ENCODE measurements at regions not wholly inside any gene's neighbourhood (a gene's known extent, or its start where the extent isn't known, plus 50 kb on each side); places are given as distances from the start of the nearest gene placed in this dataset.

DNA sequence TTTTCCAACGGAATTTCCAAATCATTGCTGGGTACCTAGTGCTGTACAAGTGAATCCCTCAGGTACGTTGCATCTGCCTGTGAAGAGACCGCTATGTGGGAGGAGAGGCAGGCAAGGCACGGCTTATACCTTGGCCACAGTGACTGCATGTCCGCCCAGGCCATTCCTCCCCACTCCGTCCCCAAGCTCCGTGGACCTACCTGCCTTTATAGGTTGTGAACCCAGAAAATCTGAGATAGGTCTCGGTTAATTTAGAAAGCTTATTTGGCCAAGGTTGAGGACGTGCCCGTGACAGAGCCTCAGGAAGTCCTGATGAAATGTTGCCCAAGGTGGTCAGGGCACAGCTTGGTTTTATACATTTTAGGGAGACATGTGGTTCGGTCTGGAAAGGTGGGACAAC is 218.5 kb upstream of the TSHZ3 start:
- no peak overlapping the region for H3K27ac ChIP-seq
- in situ Hi-C loops (cut with MboI; ENCODE audit: low pct_ligation_motif_present in 1 of 4, low pct_unique_long_range_greater_than_20kb in 1 of 4, low sequenced_read_pairs in 3 of 4) (no loop called here), intact Hi-C loops (cut with DNase I; ENCODE audit: low total_unique reads) (no loop called here)
- H3K4me3 ChIP-seq = no peak overlapping the region
- TF ChIP-seq EP300 (IDR thresholded peaks at IDR 0.05; ENCODE audit: low read depth) (no peak), POLR2AphosphoS5 (IDR thresholded peaks at IDR 0.05) (no peak), POLR2A (IDR thresholded peaks at IDR 0.05) (no peak)
- TF ChIP-seq, protein P1, sequence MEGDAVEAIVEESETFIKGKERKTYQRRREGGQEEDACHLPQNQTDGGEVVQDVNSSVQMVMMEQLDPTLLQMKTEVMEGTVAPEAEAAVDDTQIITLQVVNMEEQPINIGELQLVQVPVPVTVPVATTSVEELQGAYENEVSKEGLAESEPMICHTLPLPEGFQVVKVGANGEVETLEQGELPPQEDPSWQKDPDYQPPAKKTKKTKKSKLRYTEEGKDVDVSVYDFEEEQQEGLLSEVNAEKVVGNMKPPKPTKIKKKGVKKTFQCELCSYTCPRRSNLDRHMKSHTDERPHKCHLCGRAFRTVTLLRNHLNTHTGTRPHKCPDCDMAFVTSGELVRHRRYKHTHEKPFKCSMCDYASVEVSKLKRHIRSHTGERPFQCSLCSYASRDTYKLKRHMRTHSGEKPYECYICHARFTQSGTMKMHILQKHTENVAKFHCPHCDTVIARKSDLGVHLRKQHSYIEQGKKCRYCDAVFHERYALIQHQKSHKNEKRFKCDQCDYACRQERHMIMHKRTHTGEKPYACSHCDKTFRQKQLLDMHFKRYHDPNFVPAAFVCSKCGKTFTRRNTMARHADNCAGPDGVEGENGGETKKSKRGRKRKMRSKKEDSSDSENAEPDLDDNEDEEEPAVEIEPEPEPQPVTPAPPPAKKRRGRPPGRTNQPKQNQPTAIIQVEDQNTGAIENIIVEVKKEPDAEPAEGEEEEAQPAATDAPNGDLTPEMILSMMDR (IDR thresholded peaks at IDR 0.05) = no peak
- H3K9me3 ChIP-seq = no peaks in the 10 kb centered on the region
- H3K36me3 ChIP-seq = no peaks in the 10 kb centered on the region
- H3K27me3 ChIP-seq = no peaks in the 10 kb centered on the region
- no peaks in the 10 kb centered on the region for H3K4me1 ChIP-seq
- no peak for DNase-seq
- WGBS, 2 donors (ENCODE audit: low coverage in 1 of 2) = 80 to 100% methylated on average over 1 to 11 of the region's 11 CpGs

DNA sequence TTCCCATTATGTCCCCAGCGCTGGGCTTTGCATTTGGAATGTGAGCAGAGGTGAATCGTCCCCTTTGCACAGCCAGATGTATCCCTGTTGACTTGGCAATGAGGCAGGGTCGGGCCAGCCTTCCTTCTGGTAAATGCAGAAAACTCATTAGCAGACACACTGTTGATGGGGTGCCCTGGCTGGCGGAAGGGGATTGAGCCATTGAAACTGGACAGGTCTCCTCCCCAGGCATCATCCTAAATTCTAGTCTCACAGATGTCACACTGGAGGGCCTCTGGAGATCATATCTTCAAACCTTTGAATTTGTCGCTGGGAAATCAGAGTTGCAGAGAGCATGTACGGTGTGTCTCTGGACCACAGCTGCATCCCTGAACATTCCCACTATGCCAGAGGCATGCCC is 219.5 kb upstream of the TSHZ3 start:
- no peaks in the 10 kb centered on the region for H3K4me1 ChIP-seq
- H3K4me3 ChIP-seq = no peak overlapping the region
- H3K27ac ChIP-seq = no peak overlapping the region
- no peaks in the 10 kb centered on the region for H3K9me3 ChIP-seq
- intact Hi-C loops (cut with DNase I; ENCODE audit: low total_unique reads) (no loop called here), in situ Hi-C loops (cut with MboI; ENCODE audit: low pct_ligation_motif_present in 1 of 4, low pct_unique_long_range_greater_than_20kb in 1 of 4, low sequenced_read_pairs in 3 of 4) (no loop called here)
- H3K36me3 ChIP-seq = no peaks in the 10 kb centered on the region
- no peak for DNase-seq
- WGBS, 2 donors (ENCODE audit: low coverage in 1 of 2) = 88% methylated on average over 5 of the region's 6 CpGs; no CpG with 5 or more reads in 1 of the 2 donors
- TF ChIP-seq POLR2A (IDR thresholded peaks at IDR 0.05) (no peak), POLR2AphosphoS5 (IDR thresholded peaks at IDR 0.05) (no peak), EP300 (IDR thresholded peaks at IDR 0.05; ENCODE audit: low read depth) (no peak)
- TF ChIP-seq, protein P1 (IDR thresholded peaks at IDR 0.05) = no peak
- no peaks in the 10 kb centered on the region for H3K27me3 ChIP-seq

DNA sequence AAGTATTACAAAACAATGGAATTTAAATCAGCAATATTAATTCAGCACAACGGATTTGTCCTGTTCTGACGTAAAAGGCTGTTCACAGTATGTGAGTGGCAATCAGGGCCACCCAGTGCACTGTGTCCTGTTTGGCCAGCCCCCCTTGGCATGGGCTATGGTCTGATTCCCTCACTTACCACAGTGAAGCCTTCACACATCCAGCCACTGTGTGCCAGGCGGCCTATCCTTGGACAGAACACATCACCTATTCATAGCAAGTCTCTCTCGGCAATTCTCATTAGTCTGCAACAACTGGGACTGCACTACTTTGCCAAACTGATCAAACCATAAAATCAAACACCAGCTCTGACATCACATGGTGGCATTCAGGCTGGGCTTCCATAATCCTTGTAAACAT is 221.5 kb upstream of the TSHZ3 start:
- no peak for TF ChIP-seq POLR2A (IDR thresholded peaks at IDR 0.05)
- no peak for TF ChIP-seq EP300 (IDR thresholded peaks at IDR 0.05; ENCODE audit: low read depth)
- TF ChIP-seq, protein P1 (IDR thresholded peaks at IDR 0.05) = no peak
- no peak for TF ChIP-seq POLR2AphosphoS5 (IDR thresholded peaks at IDR 0.05)
- Histone ChIP-seq H3K27me3 (no peaks in the 10 kb centered on the region), H3K36me3 (no peaks in the 10 kb centered on the region), H3K27ac (no peak overlapping the region), H3K9me3 (no peaks in the 10 kb centered on the region), H3K4me1 (no peaks in the 10 kb centered on the region), H3K4me3 (no peak overlapping the region)
- DNase-seq = no peak
- intact Hi-C loops (cut with DNase I; ENCODE audit: low total_unique reads) (no loop called here), in situ Hi-C loops (cut with MboI; ENCODE audit: low pct_ligation_motif_present in 1 of 4, low pct_unique_long_range_greater_than_20kb in 1 of 4, low sequenced_read_pairs in 3 of 4) (no loop called here)
- 71% methylated on average over 4 of the region's 4 CpGs; no CpG with 5 or more reads in 1 of the 2 donors for WGBS, 2 donors (ENCODE audit: low coverage in 1 of 2)

DNA sequence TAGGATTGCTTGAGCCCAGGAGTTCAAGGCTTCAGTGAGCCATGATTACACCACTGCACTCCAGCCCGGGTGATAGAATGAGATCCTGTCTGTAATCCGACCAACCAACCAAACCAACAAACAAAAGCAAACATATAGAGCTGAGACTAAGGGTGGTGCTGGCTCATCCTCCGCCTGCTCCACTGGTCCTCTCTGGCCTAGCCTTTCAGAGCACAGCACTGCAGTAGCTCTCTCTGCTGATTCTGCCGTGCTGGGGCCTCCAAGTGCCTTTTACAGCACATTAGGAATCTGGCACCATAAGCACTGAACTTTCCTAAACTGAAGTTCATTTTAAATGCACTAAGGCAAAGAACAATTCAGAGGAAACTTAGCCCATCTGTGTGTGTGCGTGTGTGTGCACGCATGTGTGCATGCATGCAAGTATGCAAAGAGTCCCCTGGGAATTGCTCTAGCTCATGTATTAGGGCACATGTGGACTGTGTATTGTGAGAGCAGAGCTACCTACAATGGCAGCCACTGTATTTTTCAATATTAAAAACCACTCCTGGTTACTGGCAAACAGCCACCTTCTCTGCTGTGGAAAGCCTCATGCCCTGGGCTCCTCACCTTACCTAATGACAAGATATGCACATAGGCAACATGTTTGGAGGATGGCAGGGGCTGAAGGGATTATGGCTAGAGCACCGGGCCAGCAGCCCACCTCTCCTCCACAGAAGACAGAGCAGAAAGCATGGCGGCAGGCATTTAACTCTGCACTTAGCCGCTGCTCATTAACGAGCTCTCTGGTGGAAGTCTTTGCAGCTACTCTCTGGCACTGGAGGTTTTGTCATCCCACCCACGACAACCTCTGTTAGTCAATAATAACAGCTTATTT is 223.1 kb upstream of the TSHZ3 start:
- Histone ChIP-seq H3K27ac (no peak overlapping the region), H3K4me1 (no peaks in the 10 kb centered on the region), H3K4me3 (no peak overlapping the region), H3K27me3 (no peaks in the 10 kb centered on the region), H3K9me3 (no peaks in the 10 kb centered on the region), H3K36me3 (no peaks in the 10 kb centered on the region)
- intact Hi-C loops (cut with DNase I; ENCODE audit: low total_unique reads) (no loop called here), in situ Hi-C loops (cut with MboI; ENCODE audit: low pct_ligation_motif_present in 1 of 4, low pct_unique_long_range_greater_than_20kb in 1 of 4, low sequenced_read_pairs in 3 of 4) (no loop called here)
- TF ChIP-seq EP300 (IDR thresholded peaks at IDR 0.05; ENCODE audit: low read depth) (no peak), POLR2A (IDR thresholded peaks at IDR 0.05) (no peak), POLR2AphosphoS5 (IDR thresholded peaks at IDR 0.05) (no peak)
- TF ChIP-seq, protein P1 (IDR thresholded peaks at IDR 0.05) = no peak
- 54 to 71% methylated on average over 4 to 11 of the region's 11 CpGs for WGBS, 2 donors (ENCODE audit: low coverage in 1 of 2)
- DNase-seq = no peak

Data from transverse colon (tissue), 4 donors.